WTC11 (cell line): ENCODE measurements at regions not wholly inside any gene's neighbourhood (a gene's known extent, or its start where the extent isn't known, plus 50 kb on each side); places are given as distances from the start of the nearest gene placed in this dataset.

Source experiments
- ATAC-seq: fragments of 200-7000 bp; cut with Tn5 transposase; 2 replicates; pipeline ENCODE4 v1.10.0; 2021; ENCODE audit warnings: mild to moderate bottlenecking, moderate library complexity
- CTCF ChIA-PET: fragments of 300-600 bp; sonication (Branson Sonifier 250); formaldehyde crosslinking; loops from one replicate; lab custom pipeline; 2021; ENCODE audit warnings: antibody characterized with exemption; lab: Charles Lee
- POLR2A ChIA-PET: fragments of 350-600 bp; sonication (Branson Sonifier 250); formaldehyde crosslinking; loops from one replicate; lab custom pipeline; 2021; ENCODE audit warnings: antibody characterized with exemption; lab: Charles Lee
- DNase-seq: peaks from one replicate; pipeline ENCODE4 v3.0.0; 2021; ENCODE audit warnings: low spot score
- H3K27ac Mint-ChIP-seq: 2 replicates; pipeline ENCODE4 v1.8.0; 2021; ENCODE audit warnings: mixed read lengths
- H3K27me3 Mint-ChIP-seq: 2 replicates; pipeline ENCODE4 v1.8.0; 2021; ENCODE audit warnings: low read depth, mild to moderate bottlenecking, moderate library complexity, mixed read lengths
- H3K36me3 Mint-ChIP-seq: 2 replicates; pipeline ENCODE4 v1.8.0; 2021; ENCODE audit warnings: mixed read lengths
- H3K4me1 Mint-ChIP-seq: 2 replicates; pipeline ENCODE4 v1.8.0; 2022; ENCODE audit warnings: mixed read lengths
- H3K4me3 Mint-ChIP-seq: 2 replicates; pipeline ENCODE4 v1.8.0; 2021; ENCODE audit warnings: mild to moderate bottlenecking, moderate library complexity, mixed read lengths
- H3K9me3 Mint-ChIP-seq: 2 replicates; pipeline ENCODE4 v1.8.0; 2021; ENCODE audit warnings: mixed read lengths
- CREB1 ChIP-seq: sonication (generic); formaldehyde crosslinking; IDR thresholded peaks from 2 replicates; pipeline ENCODE4 v1.8.0; 2023; ENCODE audit warnings: mild to moderate bottlenecking, missing genetic modification reagents
- FOXK1 ChIP-seq: sonication (generic); formaldehyde crosslinking; IDR thresholded peaks from 2 replicates; pipeline ENCODE4 v1.8.0; 2022; ENCODE audit warnings: mild to moderate bottlenecking, moderate library complexity, missing genetic modification reagents
- FOXP1 ChIP-seq: sonication (generic); formaldehyde crosslinking; IDR thresholded peaks from 2 replicates; pipeline ENCODE4 v1.8.0; 2022; ENCODE audit warnings: missing genetic modification reagents, mild to moderate bottlenecking, moderate library complexity, borderline replicate concordance
- FOXP4 ChIP-seq: sonication (generic); formaldehyde crosslinking; IDR thresholded peaks from 2 replicates; pipeline ENCODE4 v1.8.0; 2022; ENCODE audit warnings: mild to moderate bottlenecking, missing genetic modification reagents
- HMGXB4 ChIP-seq: sonication (generic); formaldehyde crosslinking; IDR thresholded peaks from 2 replicates; pipeline ENCODE4 v1.8.1; 2023; ENCODE audit warnings: mild to moderate bottlenecking, moderate library complexity, missing genetic modification reagents
- JUN ChIP-seq: sonication (generic); formaldehyde crosslinking; IDR thresholded peaks from 2 replicates; pipeline ENCODE4 v1.8.0; 2023; ENCODE audit warnings: mild to moderate bottlenecking, missing genetic modification reagents
- NFATC4 ChIP-seq: fragments of 250-450 bp; sonication (Bioruptor Pico); IDR thresholded peaks from 2 replicates; pipeline ENCODE4 v1.9.0; 2021; ENCODE audit warnings: mild to moderate bottlenecking
- NFE2L1 ChIP-seq: sonication (generic); formaldehyde crosslinking; IDR thresholded peaks from 2 replicates; pipeline ENCODE4 v1.8.1; 2023; ENCODE audit warnings: missing genetic modification reagents
- RORB ChIP-seq: fragments of 250-450 bp; sonication (Bioruptor Pico); IDR thresholded peaks from 2 replicates; pipeline ENCODE4 v1.9.0; 2021; ENCODE audit warnings: mild to moderate bottlenecking
- ZNF396 ChIP-seq: fragments of 250-450 bp; sonication (Bioruptor Pico); IDR thresholded peaks from 2 replicates; pipeline ENCODE4 v1.8.0; 2021; ENCODE audit warnings: mild to moderate bottlenecking, moderate library complexity, borderline replicate concordance
- ZNF425 ChIP-seq: fragments of 250-450 bp; sonication (Bioruptor Pico); conservative IDR thresholded peaks from 2 replicates; pipeline ENCODE4 v1.9.0; 2021; ENCODE audit warnings: mild to moderate bottlenecking
- ZNF512 ChIP-seq: sonication (generic); formaldehyde crosslinking; IDR thresholded peaks from 2 replicates; pipeline ENCODE4 v1.8.1; 2022; ENCODE audit warnings: missing genetic modification reagents, borderline replicate concordance
- TF ChIP-seq, protein P1 (sequence below): sonication (generic); formaldehyde crosslinking; IDR thresholded peaks from 2 replicates; pipeline ENCODE4 v1.8.0; 2022; ENCODE audit warnings: missing genetic modification reagents
- TF ChIP-seq, protein P2 (sequence below): sonication (generic); formaldehyde crosslinking; IDR thresholded peaks from 2 replicates; pipeline ENCODE4 v1.8.0; 2023; ENCODE audit warnings: mild to moderate bottlenecking, missing genetic modification reagents
- TF ChIP-seq, protein P3 (sequence below): fragments of 250-450 bp; sonication (Bioruptor Pico); IDR thresholded peaks from 2 replicates; pipeline ENCODE4 v1.9.0; 2021; ENCODE audit warnings: mild to moderate bottlenecking

DNA sequence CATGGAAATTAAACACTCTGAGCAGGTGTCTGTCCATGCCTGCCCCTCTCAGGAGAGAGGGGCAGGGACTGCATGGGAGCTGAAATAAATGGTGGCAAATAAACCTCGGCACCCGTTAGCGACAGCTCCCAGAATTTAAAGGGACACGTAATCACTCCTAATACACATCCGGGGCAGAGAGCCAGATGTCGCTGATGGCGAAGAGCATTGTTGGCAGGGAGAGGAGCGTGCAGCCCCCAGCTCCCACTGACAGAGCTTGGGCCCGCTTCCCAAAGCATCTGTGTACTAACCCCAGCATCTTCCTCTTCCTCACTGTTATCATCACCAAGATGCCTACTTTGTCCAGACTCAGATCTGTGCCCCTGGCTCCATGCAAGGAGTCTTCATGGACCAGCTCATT is 85.8 kb downstream of the IRX5 start (continued):
- no peak for TF ChIP-seq ZNF425 (CRISPR knock-in tag)

GRCh38 chr16:55017321-55017720 is 86.7 kb downstream of the IRX5 start:
- CTCF ChIA-PET: interaction anchor here (2.0 kb wide), 1 partner anchor 18 kb away, joined by 7 read pairs; no protein-coding TSS in a partner anchor
- Mint-ChIP-seq H3K4me3 (no peak overlapping the region), H3K36me3 (peaks cover 3% of the 10 kb centered on the region), H3K27ac (no peak overlapping the region), H3K4me1 (peaks cover 5% of the 10 kb centered on the region; the same call in 1 of the 2 replicates), H3K9me3 (peaks cover 20% of the 10 kb centered on the region), H3K27me3 (peaks cover 2% of the 10 kb centered on the region; the same call in 1 of the 2 replicates)
- POLR2A ChIA-PET: no interaction called here
- ATAC-seq (no peak), DNase-seq (no peak)
- no peak for TF ChIP-seq JUN
- TF ChIP-seq, protein P1, sequence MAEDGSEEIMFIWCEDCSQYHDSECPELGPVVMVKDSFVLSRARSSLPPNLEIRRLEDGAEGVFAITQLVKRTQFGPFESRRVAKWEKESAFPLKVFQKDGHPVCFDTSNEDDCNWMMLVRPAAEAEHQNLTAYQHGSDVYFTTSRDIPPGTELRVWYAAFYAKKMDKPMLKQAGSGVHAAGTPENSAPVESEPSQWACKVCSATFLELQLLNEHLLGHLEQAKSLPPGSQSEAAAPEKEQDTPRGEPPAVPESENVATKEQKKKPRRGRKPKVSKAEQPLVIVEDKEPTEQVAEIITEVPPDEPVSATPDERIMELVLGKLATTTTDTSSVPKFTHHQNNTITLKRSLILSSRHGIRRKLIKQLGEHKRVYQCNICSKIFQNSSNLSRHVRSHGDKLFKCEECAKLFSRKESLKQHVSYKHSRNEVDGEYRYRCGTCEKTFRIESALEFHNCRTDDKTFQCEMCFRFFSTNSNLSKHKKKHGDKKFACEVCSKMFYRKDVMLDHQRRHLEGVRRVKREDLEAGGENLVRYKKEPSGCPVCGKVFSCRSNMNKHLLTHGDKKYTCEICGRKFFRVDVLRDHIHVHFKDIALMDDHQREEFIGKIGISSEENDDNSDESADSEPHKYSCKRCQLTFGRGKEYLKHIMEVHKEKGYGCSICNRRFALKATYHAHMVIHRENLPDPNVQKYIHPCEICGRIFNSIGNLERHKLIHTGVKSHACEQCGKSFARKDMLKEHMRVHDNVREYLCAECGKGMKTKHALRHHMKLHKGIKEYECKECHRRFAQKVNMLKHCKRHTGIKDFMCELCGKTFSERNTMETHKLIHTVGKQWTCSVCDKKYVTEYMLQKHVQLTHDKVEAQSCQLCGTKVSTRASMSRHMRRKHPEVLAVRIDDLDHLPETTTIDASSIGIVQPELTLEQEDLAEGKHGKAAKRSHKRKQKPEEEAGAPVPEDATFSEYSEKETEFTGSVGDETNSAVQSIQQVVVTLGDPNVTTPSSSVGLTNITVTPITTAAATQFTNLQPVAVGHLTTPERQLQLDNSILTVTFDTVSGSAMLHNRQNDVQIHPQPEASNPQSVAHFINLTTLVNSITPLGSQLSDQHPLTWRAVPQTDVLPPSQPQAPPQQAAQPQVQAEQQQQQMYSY (CRISPR knock-in tag): no peak
- TF ChIP-seq FOXK1 (CRISPR knock-in tag): no peak
- TF ChIP-seq HMGXB4 (CRISPR knock-in tag): no peak
- TF ChIP-seq, protein P2, sequence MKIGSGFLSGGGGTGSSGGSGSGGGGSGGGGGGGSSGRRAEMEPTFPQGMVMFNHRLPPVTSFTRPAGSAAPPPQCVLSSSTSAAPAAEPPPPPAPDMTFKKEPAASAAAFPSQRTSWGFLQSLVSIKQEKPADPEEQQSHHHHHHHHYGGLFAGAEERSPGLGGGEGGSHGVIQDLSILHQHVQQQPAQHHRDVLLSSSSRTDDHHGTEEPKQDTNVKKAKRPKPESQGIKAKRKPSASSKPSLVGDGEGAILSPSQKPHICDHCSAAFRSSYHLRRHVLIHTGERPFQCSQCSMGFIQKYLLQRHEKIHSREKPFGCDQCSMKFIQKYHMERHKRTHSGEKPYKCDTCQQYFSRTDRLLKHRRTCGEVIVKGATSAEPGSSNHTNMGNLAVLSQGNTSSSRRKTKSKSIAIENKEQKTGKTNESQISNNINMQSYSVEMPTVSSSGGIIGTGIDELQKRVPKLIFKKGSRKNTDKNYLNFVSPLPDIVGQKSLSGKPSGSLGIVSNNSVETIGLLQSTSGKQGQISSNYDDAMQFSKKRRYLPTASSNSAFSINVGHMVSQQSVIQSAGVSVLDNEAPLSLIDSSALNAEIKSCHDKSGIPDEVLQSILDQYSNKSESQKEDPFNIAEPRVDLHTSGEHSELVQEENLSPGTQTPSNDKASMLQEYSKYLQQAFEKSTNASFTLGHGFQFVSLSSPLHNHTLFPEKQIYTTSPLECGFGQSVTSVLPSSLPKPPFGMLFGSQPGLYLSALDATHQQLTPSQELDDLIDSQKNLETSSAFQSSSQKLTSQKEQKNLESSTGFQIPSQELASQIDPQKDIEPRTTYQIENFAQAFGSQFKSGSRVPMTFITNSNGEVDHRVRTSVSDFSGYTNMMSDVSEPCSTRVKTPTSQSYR (CRISPR knock-in tag): no peak
- TF ChIP-seq, protein P3, sequence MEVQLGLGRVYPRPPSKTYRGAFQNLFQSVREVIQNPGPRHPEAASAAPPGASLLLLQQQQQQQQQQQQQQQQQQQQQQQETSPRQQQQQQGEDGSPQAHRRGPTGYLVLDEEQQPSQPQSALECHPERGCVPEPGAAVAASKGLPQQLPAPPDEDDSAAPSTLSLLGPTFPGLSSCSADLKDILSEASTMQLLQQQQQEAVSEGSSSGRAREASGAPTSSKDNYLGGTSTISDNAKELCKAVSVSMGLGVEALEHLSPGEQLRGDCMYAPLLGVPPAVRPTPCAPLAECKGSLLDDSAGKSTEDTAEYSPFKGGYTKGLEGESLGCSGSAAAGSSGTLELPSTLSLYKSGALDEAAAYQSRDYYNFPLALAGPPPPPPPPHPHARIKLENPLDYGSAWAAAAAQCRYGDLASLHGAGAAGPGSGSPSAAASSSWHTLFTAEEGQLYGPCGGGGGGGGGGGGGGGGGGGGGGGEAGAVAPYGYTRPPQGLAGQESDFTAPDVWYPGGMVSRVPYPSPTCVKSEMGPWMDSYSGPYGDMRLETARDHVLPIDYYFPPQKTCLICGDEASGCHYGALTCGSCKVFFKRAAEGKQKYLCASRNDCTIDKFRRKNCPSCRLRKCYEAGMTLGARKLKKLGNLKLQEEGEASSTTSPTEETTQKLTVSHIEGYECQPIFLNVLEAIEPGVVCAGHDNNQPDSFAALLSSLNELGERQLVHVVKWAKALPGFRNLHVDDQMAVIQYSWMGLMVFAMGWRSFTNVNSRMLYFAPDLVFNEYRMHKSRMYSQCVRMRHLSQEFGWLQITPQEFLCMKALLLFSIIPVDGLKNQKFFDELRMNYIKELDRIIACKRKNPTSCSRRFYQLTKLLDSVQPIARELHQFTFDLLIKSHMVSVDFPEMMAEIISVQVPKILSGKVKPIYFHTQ (CRISPR knock-in tag): no peak
- TF ChIP-seq ZNF512 (CRISPR knock-in tag): no peak
- TF ChIP-seq NFE2L1 (CRISPR knock-in tag): no peak
- TF ChIP-seq FOXP4 (CRISPR knock-in tag): no peak
- no peak for TF ChIP-seq RORB
- TF ChIP-seq ZNF396 (CRISPR knock-in tag): no peak
- no peak for TF ChIP-seq CREB1 (CRISPR knock-in tag)
- TF ChIP-seq NFATC4 (CRISPR knock-in tag): no peak
- TF ChIP-seq FOXP1 (CRISPR knock-in tag): no peak
- no peak for TF ChIP-seq ZNF425 (CRISPR knock-in tag)
